ENCODE measurements at regions not wholly inside any gene's neighbourhood (a gene's known extent, or its start where the extent isn't known, plus 50 kb on each side); places are given as distances from the start of the nearest gene placed in this dataset.

DNA sequence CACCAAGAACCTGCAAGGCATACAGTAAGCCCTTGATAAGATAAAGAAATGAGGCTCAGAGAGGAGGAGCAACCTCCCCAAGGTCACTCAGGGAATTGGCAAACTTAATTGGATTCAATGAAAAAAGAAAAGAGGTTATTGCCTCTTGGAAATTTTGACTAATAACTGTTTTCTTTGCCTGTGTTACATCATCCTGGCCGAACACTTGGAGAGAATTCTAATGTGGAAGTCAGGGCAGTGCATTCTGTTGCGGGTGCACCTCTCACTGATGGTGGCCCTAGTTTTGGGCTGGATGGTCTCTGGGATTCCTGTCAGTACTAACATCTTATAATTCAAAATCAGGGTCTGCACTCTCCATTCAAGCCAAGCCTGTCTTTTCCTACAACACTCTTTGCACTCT lies 186.2 kb upstream of the BCOR start:
- H3K27ac ChIP-seq (ENCODE audit: insufficient read depth, low read depth, low read length): no peak overlapping the region
- BruUV-seq (replicated peaks): no TSS peak
- H3K9ac ChIP-seq (replicated peaks; ENCODE audit: extremely low read depth, insufficient read depth, low read length): no peak overlapping the region
- H3K9me1 ChIP-seq (replicated peaks; ENCODE audit: control insufficient read depth, extremely low read depth, insufficient read depth, low read length): no peaks in the 10 kb centered on the region
- H3K27me3 ChIP-seq (ENCODE audit: control insufficient read depth in 2 of 2, insufficient read depth in 2 of 2, low read length in 2 of 2): no peaks in the 10 kb centered on the region
- H2AFZ ChIP-seq (ENCODE audit: low read depth, low read length): no peak overlapping the region
- no peaks in the 10 kb centered on the region for H3K79me2 ChIP-seq (ENCODE audit: control insufficient read depth, insufficient read depth, low read length)
- POLR2A ChIA-PET: no interaction called here
- FAIRE-seq: no peak
- dilution Hi-C loops (cut with MboI; ENCODE audit: extremely low pct_ligation_motif_present, low sequenced_read_pairs): no loop called here
- H3K4me1 ChIP-seq (ENCODE audit: control insufficient read depth, extremely low read depth, insufficient read depth, low read length): no peaks in the 10 kb centered on the region
- no peaks in the 10 kb centered on the region for H3K9me3 ChIP-seq (replicated peaks; ENCODE audit: control insufficient read depth, insufficient read depth, low read length)
- no peaks in the 10 kb centered on the region for H4K20me1 ChIP-seq (replicated peaks; ENCODE audit: control insufficient read depth, extremely low read depth, insufficient read depth, low read length)
- CTCF ChIA-PET: no interaction called here
- no peak for DNase-seq (ENCODE audit: low read depth, low spot score)
- H3K4me2 ChIP-seq (ENCODE audit: insufficient read depth, low read length): no peak overlapping the region
- intact Hi-C loops (cut with micrococcal nuclease): no loop called here
- H3K4me3 ChIP-seq (replicated peaks in 1 of 3; ENCODE audit: insufficient read depth in 1 of 3, low read depth in 1 of 3, low read length in 3 of 3): no peak overlapping the region
- H3K36me3 ChIP-seq (ENCODE audit: control insufficient read depth in 2 of 2, extremely low read depth in 1 of 2, insufficient read depth in 2 of 2, low read length in 2 of 2): no peaks in the 10 kb centered on the region
- TF ChIP-seq MYC (IDR thresholded peaks at IDR 0.05; ENCODE audit: low read depth, low read length) (no peak), POLR2A (IDR thresholded peaks at IDR 0.05; ENCODE audit: low read depth, low read length) (no peak), GATA2 (IDR thresholded peaks at IDR 0.05; ENCODE audit: insufficient read depth, insufficient read length, low read depth, low read length) (no peak), JUN (IDR thresholded peaks at IDR 0.05; ENCODE audit: borderline replicate concordance, insufficient read depth, insufficient read length, low read depth) (no peak), EZH2 (IDR thresholded peaks at IDR 0.05; ENCODE audit: borderline replicate concordance, low read depth, low read length, severe bottlenecking) (no peak), POLR2AphosphoS5 (IDR thresholded peaks at IDR 0.05; ENCODE audit: insufficient read depth, low read depth, low read length) (no peak), FOS (IDR thresholded peaks at IDR 0.05; ENCODE audit: borderline replicate concordance, insufficient read depth, low read length) (no peak)
- TF ChIP-seq, protein P1, sequence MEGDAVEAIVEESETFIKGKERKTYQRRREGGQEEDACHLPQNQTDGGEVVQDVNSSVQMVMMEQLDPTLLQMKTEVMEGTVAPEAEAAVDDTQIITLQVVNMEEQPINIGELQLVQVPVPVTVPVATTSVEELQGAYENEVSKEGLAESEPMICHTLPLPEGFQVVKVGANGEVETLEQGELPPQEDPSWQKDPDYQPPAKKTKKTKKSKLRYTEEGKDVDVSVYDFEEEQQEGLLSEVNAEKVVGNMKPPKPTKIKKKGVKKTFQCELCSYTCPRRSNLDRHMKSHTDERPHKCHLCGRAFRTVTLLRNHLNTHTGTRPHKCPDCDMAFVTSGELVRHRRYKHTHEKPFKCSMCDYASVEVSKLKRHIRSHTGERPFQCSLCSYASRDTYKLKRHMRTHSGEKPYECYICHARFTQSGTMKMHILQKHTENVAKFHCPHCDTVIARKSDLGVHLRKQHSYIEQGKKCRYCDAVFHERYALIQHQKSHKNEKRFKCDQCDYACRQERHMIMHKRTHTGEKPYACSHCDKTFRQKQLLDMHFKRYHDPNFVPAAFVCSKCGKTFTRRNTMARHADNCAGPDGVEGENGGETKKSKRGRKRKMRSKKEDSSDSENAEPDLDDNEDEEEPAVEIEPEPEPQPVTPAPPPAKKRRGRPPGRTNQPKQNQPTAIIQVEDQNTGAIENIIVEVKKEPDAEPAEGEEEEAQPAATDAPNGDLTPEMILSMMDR (IDR thresholded peaks at IDR 0.05; ENCODE audit: extremely low read depth in 1 of 2, insufficient read depth in 1 of 2, low read depth in 1 of 2, low read length in 2 of 2): no peak
- TF ChIP-seq, protein P2, sequence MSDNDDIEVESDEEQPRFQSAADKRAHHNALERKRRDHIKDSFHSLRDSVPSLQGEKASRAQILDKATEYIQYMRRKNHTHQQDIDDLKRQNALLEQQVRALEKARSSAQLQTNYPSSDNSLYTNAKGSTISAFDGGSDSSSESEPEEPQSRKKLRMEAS (IDR thresholded peaks at IDR 0.05; ENCODE audit: insufficient read depth, insufficient read length): no peak

All from endothelial cell of umbilical vein (primary cell).